HFF-Myc (cell line): ENCODE measurements at regions not wholly inside any gene's neighbourhood (a gene's known extent, or its start where the extent isn't known, plus 50 kb on each side); places are given as distances from the start of the nearest gene placed in this dataset.

ENCODE experiments used
- DNase-seq: peaks from one replicate; pipeline ENCODE4 v3.0.0-alpha.2; 2011; ENCODE audit warnings: low read depth; ENCODE audit errors: extremely low read depth
- H3K4me3 ChIP-seq: replicated peaks from 2 replicates; pipeline ENCODE4 v1.5.1; 2011; ENCODE audit warnings: low read depth, mild to moderate bottlenecking, control low read depth, low read length
- TF ChIP-seq, protein P1 (sequence below): IDR thresholded peaks from 2 replicates; pipeline ENCODE4 v1.5.1; 2012; ENCODE audit warnings: mild to moderate bottlenecking, low read depth, low read length, control low read depth; ENCODE audit errors: missing control alignments

DNA sequence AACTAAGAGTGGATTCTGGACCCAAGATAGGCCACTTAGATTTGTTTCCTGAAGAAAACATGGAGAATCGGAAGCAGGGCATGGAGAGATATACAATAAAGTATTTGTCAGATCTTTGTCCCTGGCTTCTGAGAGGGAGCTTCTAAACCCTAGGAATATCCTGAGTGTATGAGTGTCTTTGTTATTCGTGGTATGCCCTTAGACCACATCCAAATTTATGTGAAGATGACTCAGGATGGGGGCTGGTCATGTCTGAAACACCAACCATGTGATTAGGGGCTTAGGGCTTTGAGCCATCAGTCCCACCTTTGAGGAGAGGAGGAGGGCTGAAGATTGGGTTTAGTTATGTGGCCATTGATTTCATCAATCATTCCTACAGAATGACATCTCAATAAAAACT, 69.7 kb upstream of the PLPP4 start:
- TF ChIP-seq, protein P1, sequence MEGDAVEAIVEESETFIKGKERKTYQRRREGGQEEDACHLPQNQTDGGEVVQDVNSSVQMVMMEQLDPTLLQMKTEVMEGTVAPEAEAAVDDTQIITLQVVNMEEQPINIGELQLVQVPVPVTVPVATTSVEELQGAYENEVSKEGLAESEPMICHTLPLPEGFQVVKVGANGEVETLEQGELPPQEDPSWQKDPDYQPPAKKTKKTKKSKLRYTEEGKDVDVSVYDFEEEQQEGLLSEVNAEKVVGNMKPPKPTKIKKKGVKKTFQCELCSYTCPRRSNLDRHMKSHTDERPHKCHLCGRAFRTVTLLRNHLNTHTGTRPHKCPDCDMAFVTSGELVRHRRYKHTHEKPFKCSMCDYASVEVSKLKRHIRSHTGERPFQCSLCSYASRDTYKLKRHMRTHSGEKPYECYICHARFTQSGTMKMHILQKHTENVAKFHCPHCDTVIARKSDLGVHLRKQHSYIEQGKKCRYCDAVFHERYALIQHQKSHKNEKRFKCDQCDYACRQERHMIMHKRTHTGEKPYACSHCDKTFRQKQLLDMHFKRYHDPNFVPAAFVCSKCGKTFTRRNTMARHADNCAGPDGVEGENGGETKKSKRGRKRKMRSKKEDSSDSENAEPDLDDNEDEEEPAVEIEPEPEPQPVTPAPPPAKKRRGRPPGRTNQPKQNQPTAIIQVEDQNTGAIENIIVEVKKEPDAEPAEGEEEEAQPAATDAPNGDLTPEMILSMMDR, result no peak
- H3K4me3 ChIP-seq, result no peak overlapping the region
- DNase-seq, result no peak

DNA sequence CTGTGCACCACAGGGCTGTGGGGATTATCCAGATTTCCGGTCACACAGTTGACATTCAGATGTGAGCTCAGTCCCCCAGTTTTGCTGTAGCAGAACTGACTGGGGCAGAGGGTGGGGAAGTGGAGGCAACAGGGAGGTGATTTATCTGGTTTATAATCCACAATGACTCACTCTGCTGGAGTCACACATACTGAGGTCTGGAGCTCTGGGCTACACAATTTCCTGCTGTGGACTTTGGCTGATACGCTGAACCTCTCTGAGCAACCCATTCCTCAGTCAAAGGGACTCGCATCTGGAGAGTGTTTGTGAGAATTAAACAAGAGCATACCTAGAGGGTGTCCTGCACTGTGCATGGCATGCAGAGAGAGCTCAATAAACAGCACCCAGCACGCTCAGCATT, 64.8 kb upstream of the PLPP4 start:
- TF ChIP-seq, protein P1, result no peak
- no peak overlapping the region for H3K4me3 ChIP-seq
- DNase-seq, result no peak

DNA sequence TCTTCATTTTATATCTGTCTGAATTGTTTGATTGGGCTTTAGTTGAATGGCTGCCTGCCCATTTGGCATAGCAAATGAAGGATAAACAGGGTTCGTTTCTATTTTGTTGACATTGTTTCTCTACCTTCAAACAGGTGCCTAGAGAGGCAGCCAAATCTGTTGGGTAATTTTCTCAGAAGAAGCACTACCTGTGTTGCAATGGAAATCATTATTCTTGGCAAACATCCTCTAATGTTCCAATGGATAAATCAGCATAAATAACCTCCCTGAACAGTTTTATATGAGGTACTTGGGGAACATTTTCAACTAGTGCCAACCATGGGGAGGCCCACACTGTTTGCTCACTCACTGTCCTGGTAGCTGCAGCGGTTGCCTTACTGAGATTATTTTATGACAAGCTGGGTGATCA, 64.4 kb upstream of the PLPP4 start:
- DNase-seq, result no peak
- H3K4me3 ChIP-seq, result no peak overlapping the region
- TF ChIP-seq, protein P1, result no peak

DNA sequence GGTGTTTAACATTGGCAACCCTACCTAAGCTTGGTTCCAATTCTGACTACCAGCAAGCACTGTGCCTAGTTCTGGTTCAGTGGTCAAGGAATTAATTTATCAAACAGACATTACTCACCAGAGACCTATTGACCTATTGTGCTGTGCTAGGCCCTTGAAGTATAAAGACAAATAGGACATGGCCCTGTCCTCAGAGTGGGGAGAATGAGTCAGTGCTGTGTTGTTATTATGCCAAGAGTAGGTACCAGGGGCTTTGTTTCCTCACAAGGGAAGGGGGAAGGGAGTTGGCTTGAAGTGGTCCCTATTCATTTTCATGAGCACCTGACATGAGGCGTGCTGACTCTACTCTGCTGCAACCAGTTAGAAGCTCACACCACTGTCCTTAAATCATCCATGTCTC, 62.6 kb upstream of the PLPP4 start:
- TF ChIP-seq, protein P1, result no peak
- no peak for DNase-seq
- H3K4me3 ChIP-seq, result no peak overlapping the region

DNA sequence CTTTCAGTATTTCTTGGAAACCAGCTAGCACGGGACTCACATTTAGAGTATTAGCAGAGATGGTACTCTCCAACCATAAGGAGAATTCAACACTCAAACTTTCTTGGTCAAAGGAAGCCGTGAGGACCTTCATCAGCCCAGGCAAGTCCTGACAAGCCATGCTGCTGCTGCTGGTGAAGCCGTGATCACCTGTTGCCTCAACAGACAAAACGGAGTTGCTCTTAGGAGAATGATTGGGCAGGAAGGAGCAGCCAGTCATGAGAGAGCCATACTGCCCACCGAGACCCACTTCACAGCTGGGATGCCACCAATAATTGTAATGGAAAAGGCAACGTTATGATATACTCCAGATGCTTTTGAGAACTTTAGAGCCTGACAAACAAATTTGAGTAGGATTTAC, 60.8 kb upstream of the PLPP4 start:
- no peak for DNase-seq
- TF ChIP-seq, protein P1, result no peak
- H3K4me3 ChIP-seq, result no peak overlapping the region

DNA sequence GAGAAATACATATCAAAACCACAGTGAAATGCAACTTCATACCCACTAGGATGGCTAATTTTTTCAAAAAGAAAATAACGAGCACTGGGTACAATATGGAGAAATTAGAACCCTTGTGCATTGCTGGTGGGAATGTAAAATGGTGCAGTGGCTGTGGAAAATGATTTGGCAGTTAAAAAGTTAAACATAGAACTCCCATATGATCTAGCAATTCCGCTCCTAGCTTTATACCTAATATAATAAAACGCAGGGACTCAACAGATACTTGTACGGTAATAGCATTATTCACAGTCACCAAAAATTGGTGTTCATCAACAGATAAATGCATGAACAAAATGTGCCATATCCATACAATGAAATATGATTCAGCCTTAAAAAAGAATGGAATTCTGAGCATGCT, 58.8 kb upstream of the PLPP4 start:
- TF ChIP-seq, protein P1, result no peak
- no peak for DNase-seq
- no peak overlapping the region for H3K4me3 ChIP-seq

DNA sequence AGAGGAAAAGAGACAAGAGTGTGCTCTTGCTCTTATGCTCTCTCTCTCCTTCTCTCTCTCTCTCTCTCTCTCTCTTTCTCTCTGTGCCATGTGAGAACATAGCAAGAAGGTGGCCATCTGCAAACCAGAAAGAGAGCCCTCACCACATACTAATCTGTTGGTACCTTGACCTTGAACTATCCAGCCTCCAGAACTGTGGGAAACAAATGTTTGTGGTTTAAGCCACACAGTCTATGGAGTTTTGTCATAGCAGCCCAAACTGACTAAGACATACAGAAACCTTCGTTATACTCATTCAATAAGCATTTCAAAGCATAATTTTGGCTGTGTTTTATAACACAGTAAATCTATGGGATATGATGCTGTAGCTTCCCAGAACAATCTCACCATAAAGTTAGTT, 56.4 kb upstream of the PLPP4 start:
- no peak for DNase-seq
- TF ChIP-seq, protein P1, result no peak

More for the DNA sequence above, 56.4 kb upstream of the PLPP4 start:
- no peak overlapping the region for H3K4me3 ChIP-seq
